Bronchial epithelial cell (primary cell): ENCODE measurements at regions not wholly inside any gene's neighbourhood (a gene's known extent, or its start where the extent isn't known, plus 50 kb on each side); places are given as distances from the start of the nearest gene placed in this dataset.
A peak's percentile ranks its signal among the peaks of the same experiment; 100 is the strongest.

Experiments
- DNase-seq: peaks from one replicate; pipeline ENCODE4 v3.0.0-alpha.2; 2010; ENCODE audit warnings: low read depth
- FAIRE-seq: peaks from 2 replicates; lab custom pipeline; 2011; peaks lifted over from hg19 to GRCh38; lab: Jason Lieb, UNC
- H3K27me3 ChIP-seq: 2 replicates; pipeline ENCODE4 v1.5.1; 2011; ENCODE audit warnings: low read length; ENCODE audit not compliant: control insufficient read depth, insufficient read depth
- H3K36me3 ChIP-seq: 2 replicates; pipeline ENCODE4 v1.5.1; 2011; ENCODE audit warnings: low read length; ENCODE audit not compliant: control insufficient read depth, insufficient read depth
- H3K4me3 ChIP-seq: 2 replicates; pipeline ENCODE4 v1.5.1; 2011; ENCODE audit warnings: mild to moderate bottlenecking, low read depth, low read length, control low read depth
- TF ChIP-seq, protein P1 (sequence below): IDR thresholded peaks from 2 replicates; pipeline ENCODE4 v1.5.1; 2011; ENCODE audit warnings: mild to moderate bottlenecking, moderate library complexity, low read length, control low read depth, inconsistent platforms; ENCODE audit not compliant: insufficient read depth, severe bottlenecking

DNA sequence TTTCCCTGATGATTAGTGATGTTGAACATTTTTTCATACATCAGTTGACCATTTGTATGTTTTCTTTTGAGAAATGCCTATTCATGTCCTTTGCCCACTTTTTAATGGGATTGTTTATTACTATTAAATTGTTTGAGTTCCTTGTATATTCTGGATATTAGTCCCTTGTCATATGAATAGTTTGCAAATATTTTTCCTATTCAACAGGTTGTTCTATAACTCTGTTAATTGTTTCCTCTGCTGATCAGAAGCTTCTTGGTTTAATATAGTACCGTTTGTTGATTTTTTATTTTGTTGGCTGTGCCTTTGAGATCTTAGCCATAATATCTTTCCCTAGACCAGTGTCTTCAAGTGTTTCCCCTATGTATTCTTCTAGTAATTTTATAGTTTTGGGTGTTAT lies 189.0 kb upstream of the RARB start:
- TF ChIP-seq, protein P1, sequence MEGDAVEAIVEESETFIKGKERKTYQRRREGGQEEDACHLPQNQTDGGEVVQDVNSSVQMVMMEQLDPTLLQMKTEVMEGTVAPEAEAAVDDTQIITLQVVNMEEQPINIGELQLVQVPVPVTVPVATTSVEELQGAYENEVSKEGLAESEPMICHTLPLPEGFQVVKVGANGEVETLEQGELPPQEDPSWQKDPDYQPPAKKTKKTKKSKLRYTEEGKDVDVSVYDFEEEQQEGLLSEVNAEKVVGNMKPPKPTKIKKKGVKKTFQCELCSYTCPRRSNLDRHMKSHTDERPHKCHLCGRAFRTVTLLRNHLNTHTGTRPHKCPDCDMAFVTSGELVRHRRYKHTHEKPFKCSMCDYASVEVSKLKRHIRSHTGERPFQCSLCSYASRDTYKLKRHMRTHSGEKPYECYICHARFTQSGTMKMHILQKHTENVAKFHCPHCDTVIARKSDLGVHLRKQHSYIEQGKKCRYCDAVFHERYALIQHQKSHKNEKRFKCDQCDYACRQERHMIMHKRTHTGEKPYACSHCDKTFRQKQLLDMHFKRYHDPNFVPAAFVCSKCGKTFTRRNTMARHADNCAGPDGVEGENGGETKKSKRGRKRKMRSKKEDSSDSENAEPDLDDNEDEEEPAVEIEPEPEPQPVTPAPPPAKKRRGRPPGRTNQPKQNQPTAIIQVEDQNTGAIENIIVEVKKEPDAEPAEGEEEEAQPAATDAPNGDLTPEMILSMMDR = no peak
- Histone ChIP-seq H3K4me3 (no peak overlapping the region), H3K36me3 (no peaks in the 10 kb centered on the region), H3K27me3 (no peaks in the 10 kb centered on the region)
- DNase-seq (no peak), FAIRE-seq (no peak)

DNA sequence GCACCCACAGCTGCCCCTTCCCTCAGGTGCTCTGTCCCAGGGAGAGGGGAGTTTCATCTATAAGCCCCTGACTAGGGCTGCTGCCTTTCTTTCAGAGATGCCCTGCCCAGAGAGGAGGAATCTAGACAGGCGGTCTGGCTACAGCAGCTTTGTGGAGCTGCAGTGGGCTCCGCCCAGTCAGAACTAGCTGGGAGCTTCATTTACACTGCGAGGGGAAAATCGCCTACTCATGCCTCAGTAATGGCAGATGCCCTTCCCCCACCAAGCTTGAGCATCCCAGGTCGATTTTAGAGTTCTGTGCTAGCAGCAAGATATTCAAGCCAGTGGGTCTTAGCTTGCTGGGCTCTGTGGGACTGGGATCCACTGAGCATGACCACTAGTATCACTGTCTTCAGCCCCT lies 181.2 kb upstream of the RARB start:
- TF ChIP-seq, protein P1 = no peak
- FAIRE-seq (no peak), DNase-seq (no peak)

DNA sequence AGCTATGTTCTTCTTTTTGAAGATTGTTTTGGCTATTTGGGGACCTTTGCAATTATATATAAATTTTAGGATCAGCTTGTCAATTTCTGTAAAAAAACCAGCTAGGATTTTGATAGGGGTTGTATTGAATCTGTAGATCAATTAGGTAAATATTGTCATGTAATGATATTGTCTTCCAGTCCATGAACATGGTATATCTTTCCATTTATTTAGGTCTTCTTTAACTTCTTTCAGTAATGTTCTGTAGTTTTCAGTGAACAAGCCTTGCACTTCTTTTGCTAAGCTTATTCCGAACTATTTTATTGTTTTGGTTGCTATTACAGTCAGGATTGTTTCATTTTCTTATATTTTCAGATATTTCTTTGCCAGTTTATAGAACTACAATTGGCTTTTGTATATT lies 175.8 kb upstream of the RARB start:
- no peak for FAIRE-seq
- H3K27me3 ChIP-seq = no peaks in the 10 kb centered on the region

More for the DNA sequence above, 181.2 kb upstream of the RARB start:
- no peak overlapping the region for H3K4me3 ChIP-seq
- H3K27me3 ChIP-seq = no peaks in the 10 kb centered on the region
- no peaks in the 10 kb centered on the region for H3K36me3 ChIP-seq

DNA sequence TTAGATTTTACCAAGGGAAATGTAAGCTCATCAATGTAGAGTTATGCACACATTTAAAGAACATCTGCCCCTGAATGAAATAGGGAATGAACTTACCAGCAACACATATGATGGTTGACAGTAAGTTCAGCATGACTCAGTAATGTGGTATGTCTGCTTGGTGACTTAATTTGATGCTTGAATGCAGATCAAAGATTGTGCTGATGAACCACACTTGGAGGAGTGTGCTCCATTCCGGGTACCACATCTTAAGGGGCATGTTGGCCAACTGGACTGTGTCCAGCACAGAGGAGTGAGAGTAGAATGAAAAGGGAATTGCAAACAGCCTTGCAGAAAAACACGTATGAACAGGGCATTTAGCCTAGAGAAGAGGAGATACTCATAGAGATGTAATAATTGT lies 171.0 kb upstream of the RARB start:
- DNase-seq (peak; percentile 13), FAIRE-seq (no peak)
- no peaks in the 10 kb centered on the region for H3K27me3 ChIP-seq
- no peaks in the 10 kb centered on the region for H3K36me3 ChIP-seq
- H3K4me3 ChIP-seq = no peak overlapping the region
- TF ChIP-seq, protein P1 = no peak

More for the DNA sequence above, 175.8 kb upstream of the RARB start:
- H3K4me3 ChIP-seq = no peak overlapping the region
- TF ChIP-seq, protein P1 = no peak
- no peaks in the 10 kb centered on the region for H3K36me3 ChIP-seq
- no peak for DNase-seq

DNA sequence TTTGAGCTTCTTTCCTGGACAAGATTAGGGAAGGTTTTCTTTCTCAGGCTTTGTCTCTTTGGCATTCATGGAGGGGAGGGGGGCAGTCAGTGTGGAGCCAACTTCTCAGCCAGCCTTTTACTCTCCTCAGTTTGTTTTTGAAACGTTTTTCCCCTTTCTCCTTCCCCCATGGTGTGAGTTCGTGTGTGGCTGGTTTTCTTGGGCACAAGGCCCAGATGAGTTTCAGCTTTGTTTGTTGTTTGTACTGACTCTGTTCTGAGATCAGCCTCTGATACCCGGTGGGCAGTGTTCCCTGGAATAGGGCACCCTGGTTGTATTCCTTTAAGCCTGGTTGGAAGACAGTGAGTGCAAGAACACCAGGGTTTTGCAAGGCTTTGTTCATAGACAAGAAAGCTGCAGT lies 168.2 kb upstream of the RARB start:
- H3K4me3 ChIP-seq = no peak overlapping the region
- no peak for DNase-seq
- no peak for FAIRE-seq
- H3K27me3 ChIP-seq = no peaks in the 10 kb centered on the region
- H3K36me3 ChIP-seq = no peaks in the 10 kb centered on the region
- TF ChIP-seq, protein P1 = no peak

DNA sequence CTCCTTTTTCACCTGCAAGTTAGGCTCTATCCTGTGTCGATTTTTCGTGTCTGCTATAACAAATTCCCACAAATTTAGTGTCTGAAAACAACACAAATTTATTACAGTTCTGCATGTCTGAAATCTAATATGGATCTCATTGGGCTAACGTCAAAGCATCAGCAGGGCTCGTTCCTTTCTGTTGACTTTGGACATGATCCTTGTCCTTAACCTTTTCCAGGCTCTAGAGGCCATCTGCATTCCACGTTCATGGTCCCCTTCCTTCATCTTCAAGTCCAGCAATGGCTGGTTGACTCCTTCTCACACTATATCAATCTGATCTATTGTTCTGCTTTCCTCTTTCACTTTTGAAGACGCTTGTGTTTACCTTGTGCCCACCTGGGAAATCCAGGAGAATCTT lies 165.7 kb upstream of the RARB start:
- Histone ChIP-seq H3K27me3 (no peaks in the 10 kb centered on the region), H3K4me3 (no peak overlapping the region), H3K36me3 (no peaks in the 10 kb centered on the region)
- no peak for DNase-seq
- no peak for FAIRE-seq
- TF ChIP-seq, protein P1 = no peak
